H1 (cell line): ENCODE measurements at regions not wholly inside any gene's neighbourhood (a gene's known extent, or its start where the extent isn't known, plus 50 kb on each side); places are given as distances from the start of the nearest gene placed in this dataset.

Experiments used
- SIN3A ChIP-seq, 2 experiments: IDR thresholded peaks in 1 of 2; conservative IDR thresholded peaks in 1 of 2; 2 replicates each; pipeline ENCODE4 v1.6.1; 2011 to 2012; ENCODE audit warnings: low read length in 2 of 2, improper control_type of control experiment in 1 of 2, low read depth in 1 of 2, mild to moderate bottlenecking in 1 of 2
- TF ChIP-seq, protein P1 (sequence below): fragments of 300-600 bp; sonication (generic); IDR thresholded peaks from 2 replicates; pipeline ENCODE4 v1.7.1; 2012; ENCODE audit warnings: low read length, moderate library complexity, mild to moderate bottlenecking, inconsistent platforms; ENCODE audit not compliant: insufficient replicate concordance
- TF ChIP-seq, protein P2 (sequence below), 3 experiments: IDR thresholded peaks; 1 replicate in 2 of 3; 2 replicates in 1 of 3; pipeline versions ENCODE4 v1.5.1 to v1.6.1; 2011; ENCODE audit warnings: low read length in 3 of 3, mild to moderate bottlenecking in 3 of 3, inconsistent platforms in 2 of 3, low read depth in 1 of 3, moderate library complexity in 1 of 3; ENCODE audit not compliant: insufficient read depth in 1 of 3; ENCODE audit errors: control extremely low read depth in 1 of 3

DNA sequence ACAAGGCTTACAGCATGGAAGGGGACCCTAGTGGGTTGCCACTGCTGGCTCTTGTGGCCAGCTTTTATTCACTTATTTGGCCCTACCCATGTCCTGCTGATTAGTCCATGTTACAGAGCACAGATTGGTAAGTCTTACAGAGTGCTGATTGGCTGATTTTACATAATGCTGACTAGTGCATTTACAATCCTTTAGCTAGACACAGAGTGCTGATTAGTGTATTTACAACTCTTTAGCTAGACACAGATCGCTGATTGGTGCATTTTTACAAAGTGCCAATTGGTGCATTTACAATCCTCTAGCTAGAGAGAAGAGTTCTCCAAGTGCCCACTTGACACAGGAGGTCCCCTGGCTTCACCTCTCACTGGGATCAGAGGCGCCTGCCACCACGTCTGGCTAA lies 485.0 kb upstream of the TSPY4 start (continued):
- TF ChIP-seq, protein P1, sequence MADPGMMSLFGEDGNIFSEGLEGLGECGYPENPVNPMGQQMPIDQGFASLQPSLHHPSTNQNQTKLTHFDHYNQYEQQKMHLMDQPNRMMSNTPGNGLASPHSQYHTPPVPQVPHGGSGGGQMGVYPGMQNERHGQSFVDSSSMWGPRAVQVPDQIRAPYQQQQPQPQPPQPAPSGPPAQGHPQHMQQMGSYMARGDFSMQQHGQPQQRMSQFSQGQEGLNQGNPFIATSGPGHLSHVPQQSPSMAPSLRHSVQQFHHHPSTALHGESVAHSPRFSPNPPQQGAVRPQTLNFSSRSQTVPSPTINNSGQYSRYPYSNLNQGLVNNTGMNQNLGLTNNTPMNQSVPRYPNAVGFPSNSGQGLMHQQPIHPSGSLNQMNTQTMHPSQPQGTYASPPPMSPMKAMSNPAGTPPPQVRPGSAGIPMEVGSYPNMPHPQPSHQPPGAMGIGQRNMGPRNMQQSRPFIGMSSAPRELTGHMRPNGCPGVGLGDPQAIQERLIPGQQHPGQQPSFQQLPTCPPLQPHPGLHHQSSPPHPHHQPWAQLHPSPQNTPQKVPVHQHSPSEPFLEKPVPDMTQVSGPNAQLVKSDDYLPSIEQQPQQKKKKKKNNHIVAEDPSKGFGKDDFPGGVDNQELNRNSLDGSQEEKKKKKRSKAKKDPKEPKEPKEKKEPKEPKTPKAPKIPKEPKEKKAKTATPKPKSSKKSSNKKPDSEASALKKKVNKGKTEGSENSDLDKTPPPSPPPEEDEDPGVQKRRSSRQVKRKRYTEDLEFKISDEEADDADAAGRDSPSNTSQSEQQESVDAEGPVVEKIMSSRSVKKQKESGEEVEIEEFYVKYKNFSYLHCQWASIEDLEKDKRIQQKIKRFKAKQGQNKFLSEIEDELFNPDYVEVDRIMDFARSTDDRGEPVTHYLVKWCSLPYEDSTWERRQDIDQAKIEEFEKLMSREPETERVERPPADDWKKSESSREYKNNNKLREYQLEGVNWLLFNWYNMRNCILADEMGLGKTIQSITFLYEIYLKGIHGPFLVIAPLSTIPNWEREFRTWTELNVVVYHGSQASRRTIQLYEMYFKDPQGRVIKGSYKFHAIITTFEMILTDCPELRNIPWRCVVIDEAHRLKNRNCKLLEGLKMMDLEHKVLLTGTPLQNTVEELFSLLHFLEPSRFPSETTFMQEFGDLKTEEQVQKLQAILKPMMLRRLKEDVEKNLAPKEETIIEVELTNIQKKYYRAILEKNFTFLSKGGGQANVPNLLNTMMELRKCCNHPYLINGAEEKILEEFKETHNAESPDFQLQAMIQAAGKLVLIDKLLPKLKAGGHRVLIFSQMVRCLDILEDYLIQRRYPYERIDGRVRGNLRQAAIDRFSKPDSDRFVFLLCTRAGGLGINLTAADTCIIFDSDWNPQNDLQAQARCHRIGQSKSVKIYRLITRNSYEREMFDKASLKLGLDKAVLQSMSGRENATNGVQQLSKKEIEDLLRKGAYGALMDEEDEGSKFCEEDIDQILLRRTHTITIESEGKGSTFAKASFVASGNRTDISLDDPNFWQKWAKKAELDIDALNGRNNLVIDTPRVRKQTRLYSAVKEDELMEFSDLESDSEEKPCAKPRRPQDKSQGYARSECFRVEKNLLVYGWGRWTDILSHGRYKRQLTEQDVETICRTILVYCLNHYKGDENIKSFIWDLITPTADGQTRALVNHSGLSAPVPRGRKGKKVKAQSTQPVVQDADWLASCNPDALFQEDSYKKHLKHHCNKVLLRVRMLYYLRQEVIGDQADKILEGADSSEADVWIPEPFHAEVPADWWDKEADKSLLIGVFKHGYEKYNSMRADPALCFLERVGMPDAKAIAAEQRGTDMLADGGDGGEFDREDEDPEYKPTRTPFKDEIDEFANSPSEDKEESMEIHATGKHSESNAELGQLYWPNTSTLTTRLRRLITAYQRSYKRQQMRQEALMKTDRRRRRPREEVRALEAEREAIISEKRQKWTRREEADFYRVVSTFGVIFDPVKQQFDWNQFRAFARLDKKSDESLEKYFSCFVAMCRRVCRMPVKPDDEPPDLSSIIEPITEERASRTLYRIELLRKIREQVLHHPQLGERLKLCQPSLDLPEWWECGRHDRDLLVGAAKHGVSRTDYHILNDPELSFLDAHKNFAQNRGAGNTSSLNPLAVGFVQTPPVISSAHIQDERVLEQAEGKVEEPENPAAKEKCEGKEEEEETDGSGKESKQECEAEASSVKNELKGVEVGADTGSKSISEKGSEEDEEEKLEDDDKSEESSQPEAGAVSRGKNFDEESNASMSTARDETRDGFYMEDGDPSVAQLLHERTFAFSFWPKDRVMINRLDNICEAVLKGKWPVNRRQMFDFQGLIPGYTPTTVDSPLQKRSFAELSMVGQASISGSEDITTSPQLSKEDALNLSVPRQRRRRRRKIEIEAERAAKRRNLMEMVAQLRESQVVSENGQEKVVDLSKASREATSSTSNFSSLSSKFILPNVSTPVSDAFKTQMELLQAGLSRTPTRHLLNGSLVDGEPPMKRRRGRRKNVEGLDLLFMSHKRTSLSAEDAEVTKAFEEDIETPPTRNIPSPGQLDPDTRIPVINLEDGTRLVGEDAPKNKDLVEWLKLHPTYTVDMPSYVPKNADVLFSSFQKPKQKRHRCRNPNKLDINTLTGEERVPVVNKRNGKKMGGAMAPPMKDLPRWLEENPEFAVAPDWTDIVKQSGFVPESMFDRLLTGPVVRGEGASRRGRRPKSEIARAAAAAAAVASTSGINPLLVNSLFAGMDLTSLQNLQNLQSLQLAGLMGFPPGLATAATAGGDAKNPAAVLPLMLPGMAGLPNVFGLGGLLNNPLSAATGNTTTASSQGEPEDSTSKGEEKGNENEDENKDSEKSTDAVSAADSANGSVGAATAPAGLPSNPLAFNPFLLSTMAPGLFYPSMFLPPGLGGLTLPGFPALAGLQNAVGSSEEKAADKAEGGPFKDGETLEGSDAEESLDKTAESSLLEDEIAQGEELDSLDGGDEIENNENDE = no peak
- no peak for TF ChIP-seq SIN3A (conservative IDR thresholded peaks at IDR 0.05 in 1 of 2, IDR thresholded peaks at IDR 0.05 in 1 of 2; ENCODE audit: low read depth in 1 of 2, low read length in 2 of 2)
- TF ChIP-seq, protein P2, sequence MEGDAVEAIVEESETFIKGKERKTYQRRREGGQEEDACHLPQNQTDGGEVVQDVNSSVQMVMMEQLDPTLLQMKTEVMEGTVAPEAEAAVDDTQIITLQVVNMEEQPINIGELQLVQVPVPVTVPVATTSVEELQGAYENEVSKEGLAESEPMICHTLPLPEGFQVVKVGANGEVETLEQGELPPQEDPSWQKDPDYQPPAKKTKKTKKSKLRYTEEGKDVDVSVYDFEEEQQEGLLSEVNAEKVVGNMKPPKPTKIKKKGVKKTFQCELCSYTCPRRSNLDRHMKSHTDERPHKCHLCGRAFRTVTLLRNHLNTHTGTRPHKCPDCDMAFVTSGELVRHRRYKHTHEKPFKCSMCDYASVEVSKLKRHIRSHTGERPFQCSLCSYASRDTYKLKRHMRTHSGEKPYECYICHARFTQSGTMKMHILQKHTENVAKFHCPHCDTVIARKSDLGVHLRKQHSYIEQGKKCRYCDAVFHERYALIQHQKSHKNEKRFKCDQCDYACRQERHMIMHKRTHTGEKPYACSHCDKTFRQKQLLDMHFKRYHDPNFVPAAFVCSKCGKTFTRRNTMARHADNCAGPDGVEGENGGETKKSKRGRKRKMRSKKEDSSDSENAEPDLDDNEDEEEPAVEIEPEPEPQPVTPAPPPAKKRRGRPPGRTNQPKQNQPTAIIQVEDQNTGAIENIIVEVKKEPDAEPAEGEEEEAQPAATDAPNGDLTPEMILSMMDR (IDR thresholded peaks at IDR 0.05; ENCODE audit: control extremely low read depth in 1 of 3, insufficient read depth in 1 of 3, low read depth in 1 of 3, low read length in 3 of 3) = no peak
